AG04450 (cell line): ENCODE measurements at regions not wholly inside any gene's neighbourhood (a gene's known extent, or its start where the extent isn't known, plus 50 kb on each side); places are given as distances from the start of the nearest gene placed in this dataset.

Experiments used
- CTCF ChIA-PET: fragments of 300-600, 350-600 bp; formaldehyde crosslinking; extraction: SDS; loops from one replicate; lab custom pipeline; 2022; ENCODE audit warnings: antibody characterized with exemption, inconsistent platforms; lab: Charles Lee
- POLR2A ChIA-PET: fragments of 350-600 bp; formaldehyde crosslinking; extraction: SDS; loops from one replicate; lab custom pipeline; 2021; ENCODE audit warnings: antibody characterized with exemption, inconsistent platforms; lab: Yijun Ruan, JAX
- DNase-seq: peaks from one replicate; pipeline ENCODE4 v3.0.0-alpha.2; 2011; ENCODE audit warnings: low read depth, low spot score
- H3K27ac ChIP-seq: one replicate; pipeline ENCODE4 v1.5.1; 2012; ENCODE audit warnings: low read depth, low read length, control low read depth
- H3K27me3 ChIP-seq: one replicate; pipeline ENCODE4 v1.6.0; 2012; ENCODE audit warnings: low read length; ENCODE audit not compliant: control insufficient read depth, insufficient read depth
- H3K4me3 ChIP-seq: 2 replicates; pipeline ENCODE4 v1.5.1; 2011; ENCODE audit warnings: mild to moderate bottlenecking, low read depth, low read length, control low read depth
- H3K9me3 ChIP-seq: 2 replicates; pipeline ENCODE4 v1.5.1; 2012; ENCODE audit warnings: low read length; ENCODE audit not compliant: control insufficient read depth, insufficient read depth
- TF ChIP-seq, protein P1 (sequence below): IDR thresholded peaks from 2 replicates; pipeline ENCODE4 v1.5.1; 2011; ENCODE audit warnings: low read depth, low read length, control low read depth, inconsistent platforms

DNA sequence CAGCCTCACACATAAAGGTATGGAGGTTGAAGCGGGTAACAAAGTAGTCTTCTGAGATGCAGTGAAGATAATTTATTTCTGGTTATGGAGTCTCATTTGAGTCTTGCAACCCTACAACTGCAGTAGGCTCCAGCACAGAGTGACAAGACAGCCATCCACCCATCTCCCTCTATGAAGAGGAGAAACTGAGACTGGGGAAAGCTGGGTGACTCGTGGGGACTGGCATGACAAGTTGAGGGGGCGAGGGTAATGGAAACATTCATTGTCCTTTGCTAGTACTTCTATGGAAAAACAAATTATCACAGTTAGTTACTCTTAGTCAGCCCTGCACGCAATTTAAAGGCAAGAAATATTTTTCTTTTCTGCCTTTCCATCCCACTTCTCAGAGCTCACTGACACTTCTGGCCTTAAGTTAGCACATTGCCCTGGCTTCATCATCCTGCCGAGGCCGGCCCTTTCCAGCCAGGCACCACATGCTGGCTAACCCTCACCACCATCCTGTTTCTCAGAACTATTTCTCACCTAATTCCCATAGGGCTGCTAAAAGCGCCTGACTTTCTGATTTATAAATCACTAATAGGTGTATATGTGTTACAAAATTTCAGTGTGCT, 361.1 kb downstream of the ETS1 start:
- Histone ChIP-seq H3K27me3 (no peaks in the 10 kb centered on the region), H3K4me3 (no peak overlapping the region), H3K27ac (no peak overlapping the region), H3K9me3 (no peaks in the 10 kb centered on the region)
- ChIA-PET CTCF (no interaction called here), POLR2A (no interaction called here)
- no peak for DNase-seq
- TF ChIP-seq, protein P1, sequence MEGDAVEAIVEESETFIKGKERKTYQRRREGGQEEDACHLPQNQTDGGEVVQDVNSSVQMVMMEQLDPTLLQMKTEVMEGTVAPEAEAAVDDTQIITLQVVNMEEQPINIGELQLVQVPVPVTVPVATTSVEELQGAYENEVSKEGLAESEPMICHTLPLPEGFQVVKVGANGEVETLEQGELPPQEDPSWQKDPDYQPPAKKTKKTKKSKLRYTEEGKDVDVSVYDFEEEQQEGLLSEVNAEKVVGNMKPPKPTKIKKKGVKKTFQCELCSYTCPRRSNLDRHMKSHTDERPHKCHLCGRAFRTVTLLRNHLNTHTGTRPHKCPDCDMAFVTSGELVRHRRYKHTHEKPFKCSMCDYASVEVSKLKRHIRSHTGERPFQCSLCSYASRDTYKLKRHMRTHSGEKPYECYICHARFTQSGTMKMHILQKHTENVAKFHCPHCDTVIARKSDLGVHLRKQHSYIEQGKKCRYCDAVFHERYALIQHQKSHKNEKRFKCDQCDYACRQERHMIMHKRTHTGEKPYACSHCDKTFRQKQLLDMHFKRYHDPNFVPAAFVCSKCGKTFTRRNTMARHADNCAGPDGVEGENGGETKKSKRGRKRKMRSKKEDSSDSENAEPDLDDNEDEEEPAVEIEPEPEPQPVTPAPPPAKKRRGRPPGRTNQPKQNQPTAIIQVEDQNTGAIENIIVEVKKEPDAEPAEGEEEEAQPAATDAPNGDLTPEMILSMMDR = no peak

DNA sequence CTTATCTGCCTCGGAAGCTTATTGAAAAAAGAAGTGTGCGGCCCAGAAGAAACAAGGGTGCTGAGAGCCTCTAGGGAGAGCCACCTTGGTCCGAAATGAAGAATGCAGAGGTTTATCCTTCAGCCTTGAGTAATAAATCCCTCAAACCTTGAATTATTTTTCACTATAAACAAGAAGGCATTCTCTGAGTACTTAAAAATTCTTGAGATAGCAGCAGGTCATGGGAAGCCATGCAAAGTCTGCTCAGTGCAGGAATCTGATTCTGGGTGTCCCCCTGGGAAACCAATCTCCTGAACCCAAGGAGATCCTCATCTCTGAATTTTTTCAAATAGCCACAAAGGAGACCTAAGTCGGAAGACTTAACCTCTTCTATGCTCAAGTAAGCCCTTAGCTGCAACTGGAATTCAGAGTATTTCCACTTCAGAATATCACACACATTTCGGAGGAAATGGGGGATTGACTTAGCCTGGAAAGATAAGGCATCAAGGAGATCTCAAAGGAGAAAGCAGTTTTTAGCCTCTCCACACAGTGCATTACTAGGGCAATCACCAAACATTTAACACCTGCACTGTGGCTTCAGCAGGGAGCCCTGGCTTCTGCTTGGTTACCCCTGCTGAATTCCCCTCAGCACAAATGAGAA, 365.0 kb downstream of the ETS1 start:
- CTCF ChIA-PET = no interaction called here

DNA sequence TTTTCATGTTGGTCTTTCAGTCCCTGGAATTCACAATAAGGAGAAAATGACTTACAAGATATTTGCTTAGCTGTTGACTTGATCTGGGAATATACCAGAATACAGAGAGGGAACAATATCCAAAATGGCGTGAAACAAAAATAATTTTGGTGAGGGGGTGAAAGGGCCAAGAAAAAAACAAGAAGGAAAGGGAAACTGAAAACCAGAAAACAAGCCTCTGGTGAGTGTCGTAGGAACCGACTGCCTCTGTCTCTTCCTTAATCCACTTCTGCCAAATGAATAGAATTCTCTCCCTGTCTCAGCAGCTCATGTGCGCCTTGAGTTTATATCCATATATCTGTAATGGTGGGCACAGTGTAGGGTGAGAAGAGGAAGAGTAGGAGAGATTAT, 367.6 kb downstream of the ETS1 start:
- Histone ChIP-seq H3K9me3 (peaks cover 8% of the 10 kb centered on the region), H3K4me3 (no peak overlapping the region), H3K27me3 (no peaks in the 10 kb centered on the region), H3K27ac (no peak overlapping the region)
- TF ChIP-seq, protein P1 = no peak
- CTCF ChIA-PET = interaction anchor here (2.1 to 2.3 kb wide), 2 partner anchors 62 to 412 kb away, joined by 7 to 13 read pairs; no protein-coding TSS in a partner anchor
- DNase-seq = no peak
- POLR2A ChIA-PET = no interaction called here

More for the DNA sequence above, 365.0 kb downstream of the ETS1 start:
- H3K9me3 ChIP-seq = no peaks in the 10 kb centered on the region
- H3K27ac ChIP-seq = no peak overlapping the region
- no peak overlapping the region for H3K4me3 ChIP-seq
- POLR2A ChIA-PET = no interaction called here
- TF ChIP-seq, protein P1 = no peak
- H3K27me3 ChIP-seq = no peaks in the 10 kb centered on the region
- no peak for DNase-seq

DNA sequence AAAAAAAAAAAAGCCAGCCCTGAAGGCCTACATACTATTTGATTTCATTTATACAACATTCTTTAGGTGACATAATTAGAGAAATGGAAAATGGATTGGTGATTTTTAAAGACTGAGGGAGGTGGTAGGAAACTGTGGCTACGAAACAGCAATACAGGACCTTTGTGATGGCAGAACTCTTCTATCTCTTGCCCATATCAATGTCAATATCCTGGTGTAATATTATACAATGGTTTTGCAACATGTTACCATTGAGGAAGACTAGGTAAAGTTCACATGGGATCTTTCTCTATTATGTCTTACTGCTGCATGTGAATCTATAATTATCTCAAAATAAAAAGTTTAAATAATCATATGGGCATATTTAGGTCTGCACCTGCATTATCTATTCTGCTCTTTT, 371.2 kb downstream of the ETS1 start:
- Histone ChIP-seq H3K27ac (no peak overlapping the region), H3K27me3 (no peaks in the 10 kb centered on the region), H3K4me3 (no peak overlapping the region), H3K9me3 (peaks cover 13% of the 10 kb centered on the region)
- POLR2A ChIA-PET = no interaction called here
- TF ChIP-seq, protein P1 = no peak
- no peak for DNase-seq
- CTCF ChIA-PET = no interaction called here

DNA sequence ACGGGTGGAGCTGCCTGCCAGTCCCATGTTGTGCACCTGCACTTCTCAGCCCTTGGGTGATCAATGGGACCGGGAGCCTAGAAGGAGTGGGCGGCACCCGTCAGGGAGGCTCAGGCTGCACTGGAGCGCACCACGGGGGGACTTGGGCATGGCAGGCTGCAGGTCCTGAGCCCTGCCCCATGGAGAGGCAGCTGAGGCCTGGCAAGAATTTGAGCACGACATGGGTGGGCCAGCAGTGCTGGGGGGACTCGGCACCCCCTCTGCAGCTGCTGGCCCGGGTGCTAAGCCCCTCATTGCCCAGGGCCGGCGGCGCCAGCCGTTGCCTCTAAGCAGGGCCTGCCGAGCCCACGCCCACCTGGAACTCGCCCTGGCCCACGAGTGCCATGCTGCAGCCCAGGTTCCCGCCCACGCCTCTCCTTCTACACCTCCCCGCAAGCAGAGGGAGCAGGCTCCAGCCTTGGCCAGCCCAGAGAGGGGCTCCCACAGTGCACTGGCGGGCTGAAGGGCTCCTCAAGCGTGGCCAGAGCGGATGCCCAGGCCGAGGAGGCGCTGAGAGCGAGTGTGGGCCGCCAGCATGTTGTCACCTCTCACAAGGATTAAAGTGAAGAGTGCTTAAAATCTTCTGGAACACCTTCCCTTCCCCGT, 372.0 kb downstream of the ETS1 start:
- DNase-seq = no peak

More for the DNA sequence above, 372.0 kb downstream of the ETS1 start:
- Histone ChIP-seq H3K27me3 (no peaks in the 10 kb centered on the region), H3K4me3 (no peak overlapping the region), H3K27ac (no peak overlapping the region), H3K9me3 (peaks cover 13% of the 10 kb centered on the region)
- TF ChIP-seq, protein P1 = no peak
- POLR2A ChIA-PET = interaction anchor here (0.7 kb wide), 1 partner anchor 10 kb away, joined by 8 read pairs; no protein-coding TSS in a partner anchor
- CTCF ChIA-PET = no interaction called here
